ENCODE measurements at regions not wholly inside any gene's neighbourhood (a gene's known extent, or its start where the extent isn't known, plus 50 kb on each side); places are given as distances from the start of the nearest gene placed in this dataset.

- CTCF ChIA-PET (ENCODE audit: low intra/inter-chr PET ratio) = no interaction called here
- Histone ChIP-seq H3K27me3 (ENCODE audit: control insufficient read depth in 2 of 2, insufficient read depth in 2 of 2, low read length in 2 of 2) (no peaks in the 10 kb centered on the region), H3K79me2 (ENCODE audit: control insufficient read depth, insufficient read depth, low read length) (peaks cover 45% of the 10 kb centered on the region), H3K9me3 (replicated peaks; ENCODE audit: control insufficient read depth, insufficient read depth, low read depth, low read length) (no peaks in the 10 kb centered on the region), H2AFZ (ENCODE audit: low read depth, low read length) (no peak overlapping the region), H3K36me3 (ENCODE audit: control insufficient read depth, insufficient read depth, low read length) (peaks cover 30% of the 10 kb centered on the region; the same call in 1 of the 3 replicates), H4K20me1 (replicated peaks; ENCODE audit: control insufficient read depth, insufficient read depth, low read length) (no peaks in the 10 kb centered on the region), H3K27ac (ENCODE audit: extremely low read depth, low read depth, low read length) (no peak overlapping the region), H3K4me1 (replicated peaks in 1 of 2; ENCODE audit: control insufficient read depth in 2 of 2, insufficient read depth in 2 of 2, low read length in 2 of 2) (no peaks in the 10 kb centered on the region), H3K4me3 (no peak overlapping the region), H3K9me1 (ENCODE audit: control insufficient read depth, insufficient read depth, low read length) (no peaks in the 10 kb centered on the region), H3K4me2 (ENCODE audit: insufficient read depth, low read length) (no peak overlapping the region), H3K9ac (ENCODE audit: insufficient read depth in 1 of 2, low read depth in 2 of 2, low read length in 2 of 2) (no peak overlapping the region)
- TF ChIP-seq NFE2 (IDR thresholded peaks at IDR 0.05; ENCODE audit: low read depth) = no peak
- no peak for TF ChIP-seq GABPB1 (CRISPR knock-in tag; IDR thresholded peaks at IDR 0.05)
- no peak for TF ChIP-seq SAFB2 (IDR thresholded peaks at IDR 0.05; ENCODE audit: borderline replicate concordance, low read depth, low read length, severe bottlenecking)
- no peak for TF ChIP-seq FOXP1 (CRISPR knock-in tag; IDR thresholded peaks at IDR 0.05)
- no peak for TF ChIP-seq NR0B1 (IDR thresholded peaks at IDR 0.05; ENCODE audit: partially characterized antibody)
- intact Hi-C loops (cut with micrococcal nuclease) (no loop called here), in situ Hi-C loops (cut with MboI) (no loop called here)
- ATAC-seq (no peak), FAIRE-seq (no peak), DNase-seq (ENCODE audit: extremely low read depth in 1 of 4, low spot score in 3 of 4) (no peak)
- BruUV-seq (replicated peaks) = no TSS peak
- WGBS (ENCODE audit: insufficient coverage, low coverage, missing lambda C conversion rate) = 71% methylated on average over 1 of the region's 1 CpG
- POLR2A ChIA-PET = no interaction called here
These were observed 801.9 kb upstream of the CITED2 start for GRCh38 chr6:140176306-140176705.

- Histone ChIP-seq H3K9me1 (ENCODE audit: control insufficient read depth, insufficient read depth, low read length) (no peaks in the 10 kb centered on the region), H3K4me3 (no peak overlapping the region), H3K9me3 (replicated peaks; ENCODE audit: control insufficient read depth, insufficient read depth, low read depth, low read length) (no peaks in the 10 kb centered on the region), H3K4me1 (replicated peaks in 1 of 2; ENCODE audit: control insufficient read depth in 2 of 2, insufficient read depth in 2 of 2, low read length in 2 of 2) (no peaks in the 10 kb centered on the region), H2AFZ (ENCODE audit: low read depth, low read length) (no peak overlapping the region), H3K27ac (ENCODE audit: extremely low read depth, low read depth, low read length) (no peak overlapping the region), H3K36me3 (ENCODE audit: control insufficient read depth, insufficient read depth, low read length) (peaks cover 26% of the 10 kb centered on the region; the same call in 1 of the 3 replicates), H3K9ac (ENCODE audit: insufficient read depth in 1 of 2, low read depth in 2 of 2, low read length in 2 of 2) (no peak overlapping the region), H4K20me1 (replicated peaks; ENCODE audit: control insufficient read depth, insufficient read depth, low read length) (no peaks in the 10 kb centered on the region), H3K4me2 (ENCODE audit: insufficient read depth, low read length) (no peak overlapping the region), H3K27me3 (ENCODE audit: control insufficient read depth in 2 of 2, insufficient read depth in 2 of 2, low read length in 2 of 2) (no peaks in the 10 kb centered on the region), H3K79me2 (ENCODE audit: control insufficient read depth, insufficient read depth, low read length) (peaks cover 49% of the 10 kb centered on the region)
- DNase-seq (ENCODE audit: extremely low read depth in 1 of 4, low spot score in 3 of 4) (no peak), FAIRE-seq (no peak), ATAC-seq (no peak)
- in situ Hi-C loops (cut with MboI) = no loop called here
- no TSS peak for BruUV-seq (replicated peaks)
- ChIA-PET POLR2A (no interaction called here), CTCF (ENCODE audit: low intra/inter-chr PET ratio) (no interaction called here)
- intact Hi-C loops (cut with micrococcal nuclease) = no loop called here
- WGBS (ENCODE audit: insufficient coverage, low coverage, missing lambda C conversion rate) = 68% methylated on average over 1 of the region's 1 CpG
- no peak for TF ChIP-seq RREB1 (CRISPR knock-in tag; IDR thresholded peaks at IDR 0.05)
- TF ChIP-seq NRF1 (conservative IDR thresholded peaks at IDR 0.05 in 1 of 2, IDR thresholded peaks at IDR 0.05 in 1 of 2) = no peak
- no peak for TF ChIP-seq NFE2L1 (tag; IDR thresholded peaks at IDR 0.05; ENCODE audit: borderline replicate concordance, low read depth)
- no peak for TF ChIP-seq ZNF707 (CRISPR knock-in tag; conservative IDR thresholded peaks at IDR 0.05)
These were observed 801.0 kb upstream of the CITED2 start for GRCh38 chr6:140175486-140175885.

Measured in K562 (cell line).